ENCODE measurements at regions not wholly inside any gene's neighbourhood (a gene's known extent, or its start where the extent isn't known, plus 50 kb on each side); places are given as distances from the start of the nearest gene placed in this dataset.

DNA sequence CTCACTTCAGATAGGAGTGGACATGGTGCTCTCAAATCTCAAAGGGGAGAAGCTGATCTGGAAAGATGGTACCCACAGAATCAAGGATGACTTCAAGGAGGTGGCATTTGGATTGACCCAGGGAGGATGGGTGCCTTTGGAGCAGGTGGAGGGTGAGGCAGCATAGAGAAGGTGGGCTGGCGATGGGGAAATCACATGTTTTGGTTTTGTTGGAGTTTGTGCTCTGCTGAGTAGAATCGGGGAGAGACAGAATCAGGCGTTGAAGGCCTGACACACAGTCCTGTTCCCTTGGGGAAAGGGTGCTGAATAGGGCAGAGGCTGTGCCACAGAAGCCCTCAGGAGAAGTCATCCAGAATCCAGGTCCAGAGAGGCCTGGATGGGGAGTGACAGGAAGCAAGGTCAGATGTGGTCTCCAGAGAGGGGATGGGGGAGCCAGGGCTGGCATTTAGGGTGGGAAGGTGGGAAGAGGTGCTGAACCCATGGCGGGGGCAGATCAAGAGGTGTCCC, 291.1 kb downstream of the GLRX3 start:
- H3K36me3 ChIP-seq (ENCODE audit: control insufficient read depth, insufficient read depth, low read length): no peaks in the 10 kb centered on the region
- peaks cover 2% of the 10 kb centered on the region; the same call in 1 of the 2 replicates for H3K27me3 ChIP-seq (ENCODE audit: control insufficient read depth, insufficient read depth, low read length)
- ChIA-PET CTCF (no interaction called here), POLR2A (no interaction called here)
- TF ChIP-seq, protein P1, sequence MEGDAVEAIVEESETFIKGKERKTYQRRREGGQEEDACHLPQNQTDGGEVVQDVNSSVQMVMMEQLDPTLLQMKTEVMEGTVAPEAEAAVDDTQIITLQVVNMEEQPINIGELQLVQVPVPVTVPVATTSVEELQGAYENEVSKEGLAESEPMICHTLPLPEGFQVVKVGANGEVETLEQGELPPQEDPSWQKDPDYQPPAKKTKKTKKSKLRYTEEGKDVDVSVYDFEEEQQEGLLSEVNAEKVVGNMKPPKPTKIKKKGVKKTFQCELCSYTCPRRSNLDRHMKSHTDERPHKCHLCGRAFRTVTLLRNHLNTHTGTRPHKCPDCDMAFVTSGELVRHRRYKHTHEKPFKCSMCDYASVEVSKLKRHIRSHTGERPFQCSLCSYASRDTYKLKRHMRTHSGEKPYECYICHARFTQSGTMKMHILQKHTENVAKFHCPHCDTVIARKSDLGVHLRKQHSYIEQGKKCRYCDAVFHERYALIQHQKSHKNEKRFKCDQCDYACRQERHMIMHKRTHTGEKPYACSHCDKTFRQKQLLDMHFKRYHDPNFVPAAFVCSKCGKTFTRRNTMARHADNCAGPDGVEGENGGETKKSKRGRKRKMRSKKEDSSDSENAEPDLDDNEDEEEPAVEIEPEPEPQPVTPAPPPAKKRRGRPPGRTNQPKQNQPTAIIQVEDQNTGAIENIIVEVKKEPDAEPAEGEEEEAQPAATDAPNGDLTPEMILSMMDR (IDR thresholded peaks at IDR 0.05): no peak
- no peak for TF ChIP-seq SIN3A (IDR thresholded peaks at IDR 0.05; ENCODE audit: borderline replicate concordance, insufficient read depth, low read depth, low read length)
- TF ChIP-seq POLR2AphosphoS5 (IDR thresholded peaks at IDR 0.05; ENCODE audit: low read depth, low read length): no peak
- TF ChIP-seq, protein P2, sequence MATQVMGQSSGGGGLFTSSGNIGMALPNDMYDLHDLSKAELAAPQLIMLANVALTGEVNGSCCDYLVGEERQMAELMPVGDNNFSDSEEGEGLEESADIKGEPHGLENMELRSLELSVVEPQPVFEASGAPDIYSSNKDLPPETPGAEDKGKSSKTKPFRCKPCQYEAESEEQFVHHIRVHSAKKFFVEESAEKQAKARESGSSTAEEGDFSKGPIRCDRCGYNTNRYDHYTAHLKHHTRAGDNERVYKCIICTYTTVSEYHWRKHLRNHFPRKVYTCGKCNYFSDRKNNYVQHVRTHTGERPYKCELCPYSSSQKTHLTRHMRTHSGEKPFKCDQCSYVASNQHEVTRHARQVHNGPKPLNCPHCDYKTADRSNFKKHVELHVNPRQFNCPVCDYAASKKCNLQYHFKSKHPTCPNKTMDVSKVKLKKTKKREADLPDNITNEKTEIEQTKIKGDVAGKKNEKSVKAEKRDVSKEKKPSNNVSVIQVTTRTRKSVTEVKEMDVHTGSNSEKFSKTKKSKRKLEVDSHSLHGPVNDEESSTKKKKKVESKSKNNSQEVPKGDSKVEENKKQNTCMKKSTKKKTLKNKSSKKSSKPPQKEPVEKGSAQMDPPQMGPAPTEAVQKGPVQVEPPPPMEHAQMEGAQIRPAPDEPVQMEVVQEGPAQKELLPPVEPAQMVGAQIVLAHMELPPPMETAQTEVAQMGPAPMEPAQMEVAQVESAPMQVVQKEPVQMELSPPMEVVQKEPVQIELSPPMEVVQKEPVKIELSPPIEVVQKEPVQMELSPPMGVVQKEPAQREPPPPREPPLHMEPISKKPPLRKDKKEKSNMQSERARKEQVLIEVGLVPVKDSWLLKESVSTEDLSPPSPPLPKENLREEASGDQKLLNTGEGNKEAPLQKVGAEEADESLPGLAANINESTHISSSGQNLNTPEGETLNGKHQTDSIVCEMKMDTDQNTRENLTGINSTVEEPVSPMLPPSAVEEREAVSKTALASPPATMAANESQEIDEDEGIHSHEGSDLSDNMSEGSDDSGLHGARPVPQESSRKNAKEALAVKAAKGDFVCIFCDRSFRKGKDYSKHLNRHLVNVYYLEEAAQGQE (IDR thresholded peaks at IDR 0.05; ENCODE audit: insufficient read depth in 1 of 2, low read depth in 2 of 2, low read length in 1 of 2): no peak
- no peak for TF ChIP-seq TCF7L2 (IDR thresholded peaks at IDR 0.05; ENCODE audit: low read depth, low read length)
- no peaks in the 10 kb centered on the region for H3K4me1 ChIP-seq (ENCODE audit: control insufficient read depth, insufficient read depth, low read length)
- intact Hi-C loops (cut with micrococcal nuclease; ENCODE audit: unreplicated experiment) (no loop called here), in situ Hi-C loops (cut with HindIII; ENCODE audit: low pct_unique_long_range_greater_than_20kb, low sequenced_read_pairs) (no loop called here)
- H3K27ac ChIP-seq (ENCODE audit: low read length): no peak overlapping the region
- DNase-seq (ENCODE audit: low read depth, low spot score): no peak
- no peak overlapping the region for H3K4me3 ChIP-seq (ENCODE audit: low read depth in 2 of 2, low read length in 2 of 2)
- H3K9me3 ChIP-seq (ENCODE audit: control insufficient read depth, insufficient read depth, low read depth, low read length): no peaks in the 10 kb centered on the region
- ATAC-seq: no peak
- BruUV-seq (replicated peaks): no TSS peak

DNA sequence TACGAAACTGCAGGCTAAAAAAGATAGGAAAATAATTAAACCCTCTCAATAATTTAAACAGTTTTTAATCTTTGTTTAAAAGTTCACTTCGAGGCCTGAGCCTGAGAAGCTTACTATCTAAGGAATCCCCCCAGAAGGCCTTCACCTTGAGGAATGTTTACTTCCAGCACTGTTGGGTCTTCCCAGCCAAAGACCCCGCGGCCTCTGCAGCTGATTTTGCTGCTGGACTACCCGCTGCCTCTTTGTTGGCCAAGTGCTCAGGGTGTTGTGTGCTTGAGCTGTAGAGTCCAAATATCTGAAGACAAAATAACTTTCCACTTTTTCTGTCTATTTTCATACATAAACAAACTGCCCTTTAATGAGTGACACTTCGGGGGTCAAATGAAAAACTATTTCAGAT, 292.7 kb downstream of the GLRX3 start:
- CTCF ChIA-PET: no interaction called here

More for the DNA sequence above, 292.7 kb downstream of the GLRX3 start:
- POLR2A ChIA-PET: no interaction called here
- Histone ChIP-seq H3K9me3 (ENCODE audit: control insufficient read depth, insufficient read depth, low read depth, low read length) (no peaks in the 10 kb centered on the region), H3K36me3 (ENCODE audit: control insufficient read depth, insufficient read depth, low read length) (no peaks in the 10 kb centered on the region), H3K4me1 (ENCODE audit: control insufficient read depth, insufficient read depth, low read length) (no peaks in the 10 kb centered on the region), H3K27me3 (ENCODE audit: control insufficient read depth, insufficient read depth, low read length) (peaks cover 2% of the 10 kb centered on the region; the same call in 1 of the 2 replicates), H3K4me3 (ENCODE audit: low read depth in 2 of 2, low read length in 2 of 2) (no peak overlapping the region), H3K27ac (ENCODE audit: low read length) (no peak overlapping the region)
- in situ Hi-C loops (cut with HindIII; ENCODE audit: low pct_unique_long_range_greater_than_20kb, low sequenced_read_pairs) (no loop called here), intact Hi-C loops (cut with micrococcal nuclease; ENCODE audit: unreplicated experiment) (no loop called here)
- DNase-seq (ENCODE audit: low read depth, low spot score): no peak
- no peak for TF ChIP-seq TCF7L2 (IDR thresholded peaks at IDR 0.05; ENCODE audit: low read depth, low read length)
- TF ChIP-seq, protein P2 (IDR thresholded peaks at IDR 0.05; ENCODE audit: insufficient read depth in 1 of 2, low read depth in 2 of 2, low read length in 1 of 2): no peak
- no peak for TF ChIP-seq POLR2AphosphoS5 (IDR thresholded peaks at IDR 0.05; ENCODE audit: low read depth, low read length)
- TF ChIP-seq, protein P1 (IDR thresholded peaks at IDR 0.05): no peak
- TF ChIP-seq SIN3A (IDR thresholded peaks at IDR 0.05; ENCODE audit: borderline replicate concordance, insufficient read depth, low read depth, low read length): no peak
- no TSS peak for BruUV-seq (replicated peaks)
- ATAC-seq: no peak
